Stomach (tissue), 8 donors: ENCODE measurements at regions not wholly inside any gene's neighbourhood (a gene's known extent, or its start where the extent isn't known, plus 50 kb on each side); places are given as distances from the start of the nearest gene placed in this dataset.

Experiments
- DNase-seq, 2 donors: peaks; one replicate each; pipeline versions ENCODE4 v3.0.0 to v3.0.0-alpha.2; 2013 to 2019
- H3K27ac ChIP-seq, 5 donors: fragments of 200-600 bp in 4 of 5; sonication (generic) in 4 of 5; one replicate each; pipeline ENCODE4 v1.5.1; 2013 to 2019; ENCODE audit warnings: mild to moderate bottlenecking in 1 of 5, moderate library complexity in 1 of 5
- H3K27me3 ChIP-seq, 3 donors: fragments of 200-600 bp; sonication (generic); one replicate each; pipeline ENCODE4 v1.5.1; 2017 to 2019; ENCODE audit warnings: mixed run types in 1 of 3
- H3K36me3 ChIP-seq, 4 donors: fragments of 200-600 bp; sonication (generic); 1 replicate in 3 of 4; 2 replicates in 1 of 4; pipeline ENCODE4 v1.5.1; 2016 to 2019
- H3K4me1 ChIP-seq, 4 donors: fragments of 200-600 bp; sonication (generic); one replicate each; pipeline ENCODE4 v1.5.1; 2016 to 2019
- H3K4me3 ChIP-seq, 4 donors: fragments of 200-600 bp; sonication (generic) in 3 of 4; one replicate each; pipeline ENCODE4 v1.5.1; 2016 to 2019; ENCODE audit warnings: mild to moderate bottlenecking in 1 of 4
- H3K9me3 ChIP-seq, 4 donors: fragments of 200-600 bp; sonication (generic); one replicate each; pipeline ENCODE4 v1.5.1; 2016 to 2019
- CTCF ChIP-seq, 7 experiments: fragments of 450-650 bp in 4 of 7; fragments of 200-600 bp in 3 of 7; sonication (generic) in 3 of 7; IDR thresholded peaks; one replicate each; pipeline ENCODE4 v1.5.1; 2016 to 2019; ENCODE audit warnings: antibody characterized with exemption in 7 of 7, control low read depth in 2 of 7, mild to moderate bottlenecking in 1 of 7
- EP300 ChIP-seq: sonication (generic); formaldehyde crosslinking; IDR thresholded peaks from one replicate; pipeline ENCODE4 v1.6.1; 2017; ENCODE audit warnings: antibody characterized with exemption
- POLR2A ChIP-seq, 4 donors: fragments of 450-650 bp; IDR thresholded peaks; one replicate each; pipeline ENCODE4 v1.6.1; 2016; ENCODE audit warnings: antibody characterized with exemption in 4 of 4, control low read depth in 2 of 4, mild to moderate bottlenecking in 1 of 4, moderate library complexity in 1 of 4
- POLR2AphosphoS5 ChIP-seq, 3 donors: sonication (generic); formaldehyde crosslinking; IDR thresholded peaks; one replicate each; pipeline ENCODE4 v1.6.1; 2016; ENCODE audit warnings: antibody characterized with exemption in 3 of 3
- WGBS, 5 donors: extraction: QIAGEN DNeasy Blood & Tissue Kit in 3 of 5; methylation state at CpG; one replicate each; pipeline versions ENCODE4 v1.1.5 to v1.1.7; 2013 to 2018; 5-methylcytosine and 5-hydroxymethylcytosine counted together
- intact Hi-C: fragments of 100-400 bp; cut with DNase I; formaldehyde crosslinking; loops from one replicate; pipeline ENCODE4 v1.15.1; 2023; ENCODE audit warnings: low total_unique reads
- donor health status: healthy with polysubstance abuse.
- donor health status: Bipolar disorder and iron deficiency.
- donor health status: healthy.

GRCh38 chr3:24616110-24616829 lies 121.6 kb upstream of the THRB start:
- intact Hi-C loops: no loop called here
- TF ChIP-seq POLR2A (IDR thresholded peaks at IDR 0.05) (no peak), EP300 (no peak), CTCF (IDR thresholded peaks at IDR 0.05) (no peak), POLR2AphosphoS5 (IDR thresholded peaks at IDR 0.05) (no peak)
- H3K36me3 ChIP-seq: no peaks in the 10 kb centered on the region
- H3K27ac ChIP-seq: no peak overlapping the region
- no peaks in the 10 kb centered on the region for H3K27me3 ChIP-seq
- no peaks in the 10 kb centered on the region for H3K4me1 ChIP-seq
- no peaks in the 10 kb centered on the region for H3K9me3 ChIP-seq
- 67 to 80% (median 74%) methylated on average over 1 of the region's 1 CpG for WGBS, 5 donors
- DNase-seq: no peak
- H3K4me3 ChIP-seq: no peak overlapping the region

- DNase-seq: no peak
- intact Hi-C loops: no loop called here
- Histone ChIP-seq H3K4me3 (no peak overlapping the region), H3K27me3 (no peaks in the 10 kb centered on the region), H3K27ac (no peak overlapping the region), H3K4me1 (no peaks in the 10 kb centered on the region), H3K9me3 (no peaks in the 10 kb centered on the region), H3K36me3 (no peaks in the 10 kb centered on the region)
- TF ChIP-seq POLR2A (IDR thresholded peaks at IDR 0.05) (no peak), EP300 (no peak), CTCF (IDR thresholded peaks at IDR 0.05) (no peak), POLR2AphosphoS5 (IDR thresholded peaks at IDR 0.05) (no peak)
- 60 to 74% (median 66%) methylated on average over 1 of the region's 1 CpG for WGBS, 5 donors
These were observed 127.5 kb upstream of the THRB start for GRCh38 chr3:24622138-24622537.

GRCh38 chr3:24622696-24623225 lies 128.1 kb upstream of the THRB start:
- no peak for TF ChIP-seq CTCF (IDR thresholded peaks at IDR 0.05)
- TF ChIP-seq POLR2A (IDR thresholded peaks at IDR 0.05): no peak
- TF ChIP-seq POLR2AphosphoS5 (IDR thresholded peaks at IDR 0.05): no peak
- no peak for TF ChIP-seq EP300
- Histone ChIP-seq H3K27ac (no peak overlapping the region), H3K4me1 (no peaks in the 10 kb centered on the region), H3K9me3 (no peaks in the 10 kb centered on the region), H3K27me3 (no peaks in the 10 kb centered on the region), H3K36me3 (no peaks in the 10 kb centered on the region), H3K4me3 (no peak overlapping the region)
- 73 to 83% (median 78%) methylated on average over 3 of the region's 3 CpGs for WGBS, 5 donors
- intact Hi-C loops: no loop called here
- DNase-seq: no peak

DNA sequence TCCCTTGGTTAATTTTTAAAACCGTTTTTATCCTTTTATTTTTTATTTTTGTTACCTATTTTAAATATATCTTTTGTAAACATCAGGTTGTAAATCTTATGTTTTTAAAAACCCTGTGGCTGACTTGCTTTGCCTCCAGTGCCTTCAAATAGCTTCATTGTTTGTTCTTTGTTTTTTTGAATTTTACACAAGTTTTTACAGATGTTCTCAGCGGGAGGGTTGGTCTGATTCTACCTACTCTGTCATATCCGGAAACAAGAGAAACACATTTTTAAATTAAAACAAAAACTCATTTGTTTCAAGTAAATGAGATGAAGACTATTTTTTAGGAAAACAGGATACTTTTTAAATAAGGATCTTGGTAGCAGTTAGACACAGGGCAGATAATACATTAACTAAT lies 129.0 kb upstream of the THRB start:
- no peaks in the 10 kb centered on the region for H3K36me3 ChIP-seq
- no peak for DNase-seq
- intact Hi-C loops: no loop called here
- no peak overlapping the region for H3K4me3 ChIP-seq
- no peak for TF ChIP-seq POLR2A (IDR thresholded peaks at IDR 0.05)
- no peak for TF ChIP-seq CTCF (IDR thresholded peaks at IDR 0.05)
- no peak for TF ChIP-seq POLR2AphosphoS5 (IDR thresholded peaks at IDR 0.05)
- TF ChIP-seq EP300: no peak
- 79 to 90% (median 84%) methylated on average over 3 of the region's 3 CpGs for WGBS, 5 donors
- H3K9me3 ChIP-seq: no peaks in the 10 kb centered on the region
- H3K27ac ChIP-seq: no peak overlapping the region
- no peaks in the 10 kb centered on the region for H3K27me3 ChIP-seq
- no peaks in the 10 kb centered on the region for H3K4me1 ChIP-seq
